GM13977 (cell line): ENCODE measurements at regions not wholly inside any gene's neighbourhood (a gene's known extent, or its start where the extent isn't known, plus 50 kb on each side); places are given as distances from the start of the nearest gene placed in this dataset.

Source experiments
- DNase-seq: peaks from one replicate; pipeline ENCODE4 v3.0.0; 2012; ENCODE audit warnings: low spot score
- in situ Hi-C: fragments of 300-500 bp; cut with MboI; formaldehyde crosslinking; loops from one replicate; pipeline ENCODE4 v1.12.0; 2022; ENCODE audit warnings: low sequenced_read_pairs, low pct_unique_long_range_greater_than_20kb, mixed read lengths, inconsistent platforms; ENCODE audit not compliant: unreplicated experiment
- TF ChIP-seq, protein P1 (sequence below): IDR thresholded peaks from 2 replicates; pipeline ENCODE4 v1.5.1; 2012; ENCODE audit warnings: mild to moderate bottlenecking, control low read depth; ENCODE audit not compliant: insufficient read depth; ENCODE audit errors: extremely low read depth, missing control alignments

DNA sequence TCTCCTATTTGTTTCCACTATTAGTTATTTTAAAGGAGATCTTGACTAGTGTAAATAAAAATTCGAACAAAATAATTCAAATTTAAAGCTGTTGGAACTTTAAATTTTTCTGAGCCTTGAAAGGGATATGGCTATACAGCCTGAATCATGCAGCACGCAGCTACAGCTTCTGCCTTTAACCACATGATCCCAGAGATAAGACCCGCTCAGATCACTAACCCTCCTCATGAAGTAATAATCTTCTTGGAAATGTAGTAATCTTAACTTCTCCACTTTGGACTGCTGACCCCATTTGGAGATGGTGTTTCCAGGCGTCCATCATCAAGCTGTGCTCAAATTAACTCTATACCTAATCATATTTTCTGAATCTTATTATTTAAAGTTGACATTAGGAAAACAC lies 336.6 kb downstream of the DSC3 start:
- TF ChIP-seq, protein P1, sequence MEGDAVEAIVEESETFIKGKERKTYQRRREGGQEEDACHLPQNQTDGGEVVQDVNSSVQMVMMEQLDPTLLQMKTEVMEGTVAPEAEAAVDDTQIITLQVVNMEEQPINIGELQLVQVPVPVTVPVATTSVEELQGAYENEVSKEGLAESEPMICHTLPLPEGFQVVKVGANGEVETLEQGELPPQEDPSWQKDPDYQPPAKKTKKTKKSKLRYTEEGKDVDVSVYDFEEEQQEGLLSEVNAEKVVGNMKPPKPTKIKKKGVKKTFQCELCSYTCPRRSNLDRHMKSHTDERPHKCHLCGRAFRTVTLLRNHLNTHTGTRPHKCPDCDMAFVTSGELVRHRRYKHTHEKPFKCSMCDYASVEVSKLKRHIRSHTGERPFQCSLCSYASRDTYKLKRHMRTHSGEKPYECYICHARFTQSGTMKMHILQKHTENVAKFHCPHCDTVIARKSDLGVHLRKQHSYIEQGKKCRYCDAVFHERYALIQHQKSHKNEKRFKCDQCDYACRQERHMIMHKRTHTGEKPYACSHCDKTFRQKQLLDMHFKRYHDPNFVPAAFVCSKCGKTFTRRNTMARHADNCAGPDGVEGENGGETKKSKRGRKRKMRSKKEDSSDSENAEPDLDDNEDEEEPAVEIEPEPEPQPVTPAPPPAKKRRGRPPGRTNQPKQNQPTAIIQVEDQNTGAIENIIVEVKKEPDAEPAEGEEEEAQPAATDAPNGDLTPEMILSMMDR: no peak
- in situ Hi-C loops: no loop called here
- DNase-seq: no peak

DNA sequence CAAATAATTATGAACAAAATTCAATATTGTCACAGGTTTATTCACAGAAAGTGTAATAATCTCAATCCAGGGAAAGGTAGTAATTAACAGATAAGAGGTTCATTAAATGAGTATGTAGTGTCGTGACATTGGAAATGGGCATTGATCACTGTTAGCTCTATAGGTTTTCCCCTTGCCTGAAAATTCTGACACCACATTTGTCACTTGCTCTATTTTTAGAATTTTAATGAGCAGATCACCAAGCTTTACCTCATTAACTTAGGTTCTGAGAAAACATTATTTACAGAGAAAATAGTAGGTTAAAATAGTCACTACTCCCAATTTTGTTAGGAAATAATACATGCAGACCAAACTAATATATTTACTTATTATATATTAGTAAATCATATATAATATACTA lies 344.0 kb downstream of the DSC3 start:
- in situ Hi-C loops: no loop called here
- no peak for DNase-seq
- TF ChIP-seq, protein P1: no peak

DNA sequence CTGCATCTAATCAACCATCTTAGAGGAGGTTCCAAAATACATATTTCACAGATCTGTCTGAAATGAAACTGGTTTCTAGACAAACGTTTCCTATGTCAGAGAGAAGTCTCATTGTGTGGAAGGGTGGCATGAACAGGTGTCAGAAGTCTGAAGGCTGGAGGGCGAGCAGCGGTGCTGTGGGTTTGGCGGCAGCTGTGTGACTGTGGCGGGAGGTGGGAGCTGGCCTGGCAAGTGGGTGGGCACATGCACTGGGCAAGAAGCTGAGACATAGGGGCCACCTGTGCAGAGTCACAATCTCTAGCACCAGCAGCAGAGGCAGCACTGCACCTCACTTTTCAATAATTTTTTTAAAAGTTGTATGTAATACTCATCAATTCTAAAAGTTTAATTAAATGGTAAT lies 346.3 kb downstream of the DSC3 start:
- no peak for DNase-seq
- TF ChIP-seq, protein P1: no peak
- in situ Hi-C loops: no loop called here

DNA sequence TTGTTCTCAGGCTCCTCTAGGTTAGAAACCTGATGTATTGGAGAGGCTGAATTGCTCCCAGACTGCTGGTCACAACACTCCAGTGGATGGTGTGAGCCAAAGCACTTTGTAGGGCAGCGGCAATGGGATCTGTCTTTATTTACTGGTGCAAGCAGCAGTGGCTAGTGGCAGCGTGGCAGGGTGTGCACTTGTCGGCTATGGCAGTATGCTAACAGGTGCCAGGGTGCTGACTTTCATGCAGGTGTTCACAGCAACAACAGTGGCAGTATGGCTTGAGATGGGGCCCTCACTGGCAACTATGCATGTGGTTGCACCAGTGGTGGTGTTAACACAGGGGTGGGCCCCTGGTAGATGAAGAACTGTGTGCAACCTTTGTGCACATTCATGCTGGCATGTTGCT lies 347.8 kb downstream of the DSC3 start:
- TF ChIP-seq, protein P1: no peak
- in situ Hi-C loops: no loop called here
- DNase-seq: no peak

GRCh38 chr18:30689216-30689615 lies 353.3 kb downstream of the DSC3 start:
- TF ChIP-seq, protein P1: no peak
- no peak for DNase-seq
- in situ Hi-C loops: no loop called here

DNA sequence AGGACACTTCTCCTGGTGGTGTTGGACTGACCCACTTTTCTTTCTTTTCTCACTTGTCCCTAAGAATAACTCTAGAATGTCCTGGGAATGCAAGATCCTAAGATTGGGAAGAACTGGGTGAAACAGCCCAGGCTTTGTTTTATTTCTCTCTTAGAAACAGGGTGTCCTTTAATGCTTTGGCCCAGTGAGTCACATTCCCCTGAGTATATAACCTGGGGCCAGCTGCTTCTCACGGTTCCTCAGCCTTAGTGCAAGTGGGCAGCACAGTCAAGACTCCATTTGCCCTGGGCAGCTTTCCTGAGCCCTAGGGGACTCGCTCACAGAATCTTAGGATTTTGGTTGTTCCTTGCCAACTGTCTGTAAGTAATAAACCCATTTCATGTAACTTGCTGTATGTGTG lies 355.0 kb downstream of the DSC3 start:
- DNase-seq: no peak
- in situ Hi-C loops: no loop called here
- TF ChIP-seq, protein P1: no peak

- in situ Hi-C loops: no loop called here
- TF ChIP-seq, protein P1: no peak
- no peak for DNase-seq
These were observed 357.6 kb downstream of the DSC3 start for GRCh38 chr18:30684825-30685481.
